HG02973 (cell line): ENCODE measurements at regions not wholly inside any gene's neighbourhood (a gene's known extent, or its start where the extent isn't known, plus 50 kb on each side); places are given as distances from the start of the nearest gene placed in this dataset.
"Not testable (repeated sequence)": the region's sequence is repeated elsewhere in the genome, so short reads cannot be mapped to it uniquely, and the experiment has no call there.

Source experiments
- ATAC-seq: cut with Tn5 transposase; IDR thresholded peaks from one replicate; pipeline ENCODE4 v1.9.1; 2021; ENCODE audit warnings: moderate library complexity; ENCODE audit not compliant: unreplicated experiment

GRCh38 chrY:6315917-6316316 is 69.9 kb downstream of the TSPY2 start:
- ATAC-seq, result not testable (repeated sequence)

GRCh38 chrY:6316419-6316818 is 70.4 kb downstream of the TSPY2 start:
- not testable (repeated sequence) for ATAC-seq

GRCh38 chrY:6366433-6366832 is 120.4 kb downstream of the TSPY2 start:
- not testable (repeated sequence) for ATAC-seq

GRCh38 chrY:6382390-6383165 is 136.6 kb downstream of the TSPY2 start:
- ATAC-seq, result not testable (repeated sequence)

- not testable (repeated sequence) for ATAC-seq
These were observed 142.6 kb downstream of the TSPY2 start for GRCh38 chrY:6388658-6389057.

- not testable (repeated sequence) for ATAC-seq
These were observed 143.5 kb downstream of the TSPY2 start for GRCh38 chrY:6389561-6389960.

- ATAC-seq, result not testable (repeated sequence)
These were observed 146.2 kb downstream of the TSPY2 start for GRCh38 chrY:6392200-6392599.

- ATAC-seq, result not testable (repeated sequence)
These were observed 147.2 kb downstream of the TSPY2 start for GRCh38 chrY:6393242-6393641.

GRCh38 chrY:6395042-6395441 is 149.0 kb downstream of the TSPY2 start:
- not testable (repeated sequence) for ATAC-seq

GRCh38 chrY:6401871-6402270 is 155.8 kb downstream of the TSPY2 start:
- not testable (repeated sequence) for ATAC-seq

GRCh38 chrY:6406827-6407226 is 160.8 kb downstream of the TSPY2 start:
- ATAC-seq, result peak; percentile 53

- not testable (repeated sequence) for ATAC-seq
These were observed 173.1 kb downstream of the TSPY2 start for GRCh38 chrY:6419171-6419570.

- ATAC-seq, result not testable (repeated sequence)
These were observed 180.7 kb downstream of the TSPY2 start for GRCh38 chrY:6426701-6427100.

GRCh38 chrY:6445529-6445928 is 199.5 kb downstream of the TSPY2 start:
- not testable (repeated sequence) for ATAC-seq

GRCh38 chrY:6447408-6447807 is 201.4 kb downstream of the TSPY2 start:
- not testable (repeated sequence) for ATAC-seq

GRCh38 chrY:6468358-6468757 is 222.3 kb downstream of the TSPY2 start:
- ATAC-seq, result not testable (repeated sequence)

GRCh38 chrY:6471848-6472247 is 225.8 kb downstream of the TSPY2 start:
- not testable (repeated sequence) for ATAC-seq

GRCh38 chrY:6495456-6495855 is 249.4 kb downstream of the TSPY2 start:
- not testable (repeated sequence) for ATAC-seq

GRCh38 chrY:6508842-6509241 is 262.8 kb downstream of the TSPY2 start:
- ATAC-seq, result not testable (repeated sequence)

- ATAC-seq, result not testable (repeated sequence)
These were observed 274.0 kb downstream of the TSPY2 start for GRCh38 chrY:6520047-6520446.

GRCh38 chrY:6544076-6544756 is 298.2 kb downstream of the TSPY2 start:
- not testable (repeated sequence) for ATAC-seq

- not testable (repeated sequence) for ATAC-seq
These were observed 298.7 kb downstream of the TSPY2 start for GRCh38 chrY:6544757-6545083.
